PC-3 (cell line): ENCODE measurements at regions not wholly inside any gene's neighbourhood (a gene's known extent, or its start where the extent isn't known, plus 50 kb on each side); places are given as distances from the start of the nearest gene placed in this dataset.

ENCODE experiments used
- ATAC-seq: fragments of 200-7000 bp; cut with Tn5 transposase; 2 replicates; pipeline ENCODE4 v1.9.1; 2020; ENCODE audit warnings: mild to moderate bottlenecking, moderate library complexity
- BruUV-seq: library from RNA; stranded (reverse); fragments of 400-500 nt; replicated peaks from 2 replicates; lab custom pipeline; 2021; lab: Mats Ljungman, UMichigan
- CTCF ChIA-PET: fragments of 300-600 bp; sonication (Branson Sonifier 250); formaldehyde crosslinking; loops from one replicate; lab custom pipeline; 2022; ENCODE audit warnings: antibody characterized with exemption; lab: Charles Lee
- POLR2A ChIA-PET: fragments of 300-600 bp; sonication (Branson Sonifier 250); formaldehyde crosslinking; loops from one replicate; lab custom pipeline; 2022; ENCODE audit warnings: antibody characterized with exemption; ENCODE audit not compliant: unreplicated experiment; lab: Charles Lee
- DNase-seq: peaks from one replicate; pipeline ENCODE4 v3.0.0-alpha.2; 2015
- H2AFZ ChIP-seq: fragments of 300-600 bp; sonication (generic); 2 replicates; pipeline ENCODE4 v1.6.0; 2016; ENCODE audit warnings: antibody characterized with exemption, low read length
- H3F3A ChIP-seq: fragments of 300-600 bp; sonication (generic); one replicate; pipeline ENCODE4 v1.6.0; 2017; ENCODE audit warnings: antibody characterized with exemption, low read length, control low read depth, mild to moderate bottlenecking; ENCODE audit not compliant: unreplicated experiment
- H3K27ac ChIP-seq: fragments of 300-600 bp; sonication (generic); 2 replicates; pipeline ENCODE4 v1.5.1; 2016; ENCODE audit warnings: mild to moderate bottlenecking, low read length
- H3K27me3 ChIP-seq: fragments of 300-600 bp; sonication (generic); 2 replicates; pipeline ENCODE4 v1.6.1; 2016; ENCODE audit warnings: low read length, mixed read lengths
- H3K36me3 ChIP-seq: fragments of 300-600 bp; sonication (generic); 2 replicates; pipeline ENCODE4 v1.6.1; 2016; ENCODE audit warnings: low read depth, mixed run types, low read length, mixed read lengths
- H3K4me1 ChIP-seq: fragments of 300-600 bp; sonication (generic); 2 replicates; pipeline ENCODE4 v1.5.1; 2016; ENCODE audit warnings: low read length; ENCODE audit not compliant: insufficient read depth
- H3K4me2 ChIP-seq: fragments of 300-600 bp; sonication (generic); 2 replicates; pipeline ENCODE4 v1.6.0; 2016; ENCODE audit warnings: low read length
- H3K4me3 ChIP-seq: fragments of 300-600 bp; sonication (generic); 2 replicates; pipeline ENCODE4 v1.5.1; 2016; ENCODE audit warnings: mild to moderate bottlenecking, low read length, mixed read lengths
- H3K79me2 ChIP-seq: fragments of 300-600 bp; sonication (generic); 2 replicates; pipeline ENCODE4 v1.6.1; 2017; ENCODE audit warnings: low read length, mixed read lengths
- H3K9ac ChIP-seq: fragments of 300-600 bp; sonication (generic); 2 replicates; pipeline ENCODE4 v1.6.0; 2016; ENCODE audit warnings: mild to moderate bottlenecking, low read length
- H3K9me2 ChIP-seq: fragments of 300-600 bp; sonication (generic); replicated peaks from 2 replicates; pipeline ENCODE4 v1.6.1; 2016; ENCODE audit warnings: mixed run types, low read length, mixed read lengths
- H3K9me3 ChIP-seq: fragments of 300-600 bp; sonication (generic); 2 replicates; pipeline ENCODE4 v1.6.1; 2016; ENCODE audit warnings: low read length, mixed read lengths
- H4K20me1 ChIP-seq: fragments of 300-600 bp; sonication (generic); 2 replicates; pipeline ENCODE4 v1.6.1; 2016; ENCODE audit warnings: low read length, mixed read lengths
- EZH2 ChIP-seq: fragments of 300-600 bp; sonication (generic); IDR thresholded peaks from one replicate; pipeline ENCODE4 v1.6.1; 2017; ENCODE audit warnings: antibody characterized with exemption, mild to moderate bottlenecking, low read length; ENCODE audit not compliant: unreplicated experiment
- EZH2phosphoT487 ChIP-seq: fragments of 300-600 bp; sonication (generic); IDR thresholded peaks from 2 replicates; pipeline ENCODE4 v1.6.1; 2018; ENCODE audit warnings: mild to moderate bottlenecking, antibody characterized with exemption, low read length, borderline replicate concordance
- intact Hi-C: fragments of 100-400 bp; cut with micrococcal nuclease; formaldehyde crosslinking; loops from 2 replicates; pipeline ENCODE4 v1.9.0; 2023
- TF ChIP-seq, protein P1 (sequence below): fragments of 300-600 bp; sonication (generic); conservative IDR thresholded peaks from 2 replicates; pipeline ENCODE4 v1.5.1; 2017; ENCODE audit warnings: antibody characterized with exemption, low read depth, mild to moderate bottlenecking, low read length

DNA sequence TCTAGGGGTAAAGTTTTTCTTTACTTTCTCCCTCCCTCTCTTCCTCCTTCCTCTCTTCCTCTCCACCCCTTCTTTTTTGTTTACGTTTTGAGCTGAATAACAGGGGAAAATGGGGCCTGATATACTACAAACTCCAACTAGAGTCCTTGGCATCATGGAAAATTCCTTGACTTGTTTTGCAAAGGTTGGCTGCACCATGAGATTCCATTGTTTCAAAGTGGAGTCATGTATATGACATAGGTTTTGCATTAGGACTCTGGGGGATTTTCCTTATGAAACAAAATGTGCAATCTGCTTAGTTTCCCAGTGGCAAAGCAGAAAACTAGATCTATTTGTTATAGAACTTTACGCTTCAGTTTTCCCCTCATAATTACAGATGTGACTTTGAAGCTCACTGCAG is 233.5 kb upstream of the PGRMC2 start:
- Histone ChIP-seq H3K9ac (no peak overlapping the region), H3F3A (no peaks in the 10 kb centered on the region), H3K4me3 (no peak overlapping the region), H4K20me1 (no peaks in the 10 kb centered on the region), H3K9me2 (no peaks in the 10 kb centered on the region), H3K9me3 (no peaks in the 10 kb centered on the region), H3K27ac (no peak overlapping the region), H3K79me2 (no peaks in the 10 kb centered on the region), H3K4me2 (no peak overlapping the region), H3K27me3 (no peaks in the 10 kb centered on the region), H3K36me3 (no peaks in the 10 kb centered on the region), H2AFZ (no peak overlapping the region), H3K4me1 (peaks cover 54% of the 10 kb centered on the region)
- ATAC-seq: no peak
- TF ChIP-seq EZH2 (no peak), EZH2phosphoT487 (no peak)
- TF ChIP-seq, protein P1, sequence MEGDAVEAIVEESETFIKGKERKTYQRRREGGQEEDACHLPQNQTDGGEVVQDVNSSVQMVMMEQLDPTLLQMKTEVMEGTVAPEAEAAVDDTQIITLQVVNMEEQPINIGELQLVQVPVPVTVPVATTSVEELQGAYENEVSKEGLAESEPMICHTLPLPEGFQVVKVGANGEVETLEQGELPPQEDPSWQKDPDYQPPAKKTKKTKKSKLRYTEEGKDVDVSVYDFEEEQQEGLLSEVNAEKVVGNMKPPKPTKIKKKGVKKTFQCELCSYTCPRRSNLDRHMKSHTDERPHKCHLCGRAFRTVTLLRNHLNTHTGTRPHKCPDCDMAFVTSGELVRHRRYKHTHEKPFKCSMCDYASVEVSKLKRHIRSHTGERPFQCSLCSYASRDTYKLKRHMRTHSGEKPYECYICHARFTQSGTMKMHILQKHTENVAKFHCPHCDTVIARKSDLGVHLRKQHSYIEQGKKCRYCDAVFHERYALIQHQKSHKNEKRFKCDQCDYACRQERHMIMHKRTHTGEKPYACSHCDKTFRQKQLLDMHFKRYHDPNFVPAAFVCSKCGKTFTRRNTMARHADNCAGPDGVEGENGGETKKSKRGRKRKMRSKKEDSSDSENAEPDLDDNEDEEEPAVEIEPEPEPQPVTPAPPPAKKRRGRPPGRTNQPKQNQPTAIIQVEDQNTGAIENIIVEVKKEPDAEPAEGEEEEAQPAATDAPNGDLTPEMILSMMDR: no peak
- POLR2A ChIA-PET: no interaction called here
- CTCF ChIA-PET: no interaction called here
- DNase-seq: no peak
- no TSS peak for BruUV-seq
- intact Hi-C loops: no loop called here

GRCh38 chr4:128519163-128519830 is 231.7 kb upstream of the PGRMC2 start:
- TF ChIP-seq, protein P1: no peak
- TF ChIP-seq EZH2phosphoT487 (no peak), EZH2 (no peak)
- CTCF ChIA-PET: no interaction called here
- POLR2A ChIA-PET: no interaction called here
- H3K4me3 ChIP-seq: no peak overlapping the region
- no peak overlapping the region for H2AFZ ChIP-seq
- H3K9ac ChIP-seq: no peak overlapping the region
- H3K9me2 ChIP-seq: no peaks in the 10 kb centered on the region
- H3K27me3 ChIP-seq: no peaks in the 10 kb centered on the region
- ATAC-seq (no peak), DNase-seq (no peak)
- H3K4me1 ChIP-seq: peaks cover 37% of the 10 kb centered on the region
- H3K9me3 ChIP-seq: no peaks in the 10 kb centered on the region
- no TSS peak for BruUV-seq
- H4K20me1 ChIP-seq: no peaks in the 10 kb centered on the region
- H3K27ac ChIP-seq: no peak overlapping the region
- no peaks in the 10 kb centered on the region for H3K79me2 ChIP-seq
- no peak overlapping the region for H3K4me2 ChIP-seq
- intact Hi-C loops: loop anchor here (5.0 kb wide), 1 partner anchor 47 kb away; no protein-coding TSS in a partner anchor
- no peaks in the 10 kb centered on the region for H3F3A ChIP-seq
- no peaks in the 10 kb centered on the region for H3K36me3 ChIP-seq
